ENCODE measurements at regions not wholly inside any gene's neighbourhood (a gene's known extent, or its start where the extent isn't known, plus 50 kb on each side); places are given as distances from the start of the nearest gene placed in this dataset.

GRCh38 chr2:168355121-168355520, 101.0 kb upstream of the CERS6 start:
- no peak overlapping the region for H3K27ac ChIP-seq (ENCODE audit: low read length)
- H3K4me3 ChIP-seq (ENCODE audit: low read length): no peak overlapping the region
- no peaks in the 10 kb centered on the region for H3K36me3 ChIP-seq (ENCODE audit: control insufficient read depth, insufficient read depth, low read length)
- no peaks in the 10 kb centered on the region; the same call in 1 of the 2 replicates for H3K4me1 ChIP-seq (ENCODE audit: control insufficient read depth, insufficient read depth, low read length)
- no peaks in the 10 kb centered on the region for H3K9me3 ChIP-seq (ENCODE audit: control insufficient read depth, insufficient read depth, low read length)
- no CpG with 5 or more reads among the region's 2 CpGs for WGBS (ENCODE audit: insufficient coverage, insufficient read length)
- DNase-seq (ENCODE audit: low read depth, low spot score): no peak
- no peaks in the 10 kb centered on the region; the same call in 1 of the 2 replicates for H3K27me3 ChIP-seq (ENCODE audit: control insufficient read depth, insufficient read depth, low read length)

- Histone ChIP-seq H3K27ac (ENCODE audit: low read length) (no peak overlapping the region), H3K4me3 (ENCODE audit: low read length) (no peak overlapping the region), H3K36me3 (ENCODE audit: control insufficient read depth, insufficient read depth, low read length) (no peaks in the 10 kb centered on the region), H3K4me1 (ENCODE audit: control insufficient read depth, insufficient read depth, low read length) (no peaks in the 10 kb centered on the region; the same call in 1 of the 2 replicates), H3K9me3 (ENCODE audit: control insufficient read depth, insufficient read depth, low read length) (no peaks in the 10 kb centered on the region), H3K27me3 (ENCODE audit: control insufficient read depth, insufficient read depth, low read length) (no peaks in the 10 kb centered on the region; the same call in 1 of the 2 replicates)
- DNase-seq (ENCODE audit: low read depth, low spot score): no peak
- WGBS (ENCODE audit: insufficient coverage, insufficient read length): no CpG with 5 or more reads among the region's 5 CpGs
These were observed 100.1 kb upstream of the CERS6 start for GRCh38 chr2:168355779-168356476.

GRCh38 chr2:168356477-168356835, 99.6 kb upstream of the CERS6 start:
- no peaks in the 10 kb centered on the region for H3K9me3 ChIP-seq (ENCODE audit: control insufficient read depth, insufficient read depth, low read length)
- WGBS (ENCODE audit: insufficient coverage, insufficient read length): no CpG with 5 or more reads among the region's 2 CpGs
- no peaks in the 10 kb centered on the region; the same call in 1 of the 2 replicates for H3K27me3 ChIP-seq (ENCODE audit: control insufficient read depth, insufficient read depth, low read length)
- no peak for DNase-seq (ENCODE audit: low read depth, low spot score)
- H3K4me3 ChIP-seq (ENCODE audit: low read length): no peak overlapping the region
- no peaks in the 10 kb centered on the region; the same call in 1 of the 2 replicates for H3K4me1 ChIP-seq (ENCODE audit: control insufficient read depth, insufficient read depth, low read length)
- no peaks in the 10 kb centered on the region for H3K36me3 ChIP-seq (ENCODE audit: control insufficient read depth, insufficient read depth, low read length)
- no peak overlapping the region for H3K27ac ChIP-seq (ENCODE audit: low read length)

GRCh38 chr2:168357797-168358472, 98.1 kb upstream of the CERS6 start:
- no peaks in the 10 kb centered on the region; the same call in 1 of the 2 replicates for H3K27me3 ChIP-seq (ENCODE audit: control insufficient read depth, insufficient read depth, low read length)
- no peaks in the 10 kb centered on the region for H3K36me3 ChIP-seq (ENCODE audit: control insufficient read depth, insufficient read depth, low read length)
- H3K27ac ChIP-seq (ENCODE audit: low read length): no peak overlapping the region
- H3K4me3 ChIP-seq (ENCODE audit: low read length): no peak overlapping the region
- no CpG with 5 or more reads among the region's 3 CpGs for WGBS (ENCODE audit: insufficient coverage, insufficient read length)
- no peaks in the 10 kb centered on the region for H3K9me3 ChIP-seq (ENCODE audit: control insufficient read depth, insufficient read depth, low read length)
- no peak for DNase-seq (ENCODE audit: low read depth, low spot score)
- H3K4me1 ChIP-seq (ENCODE audit: control insufficient read depth, insufficient read depth, low read length): no peaks in the 10 kb centered on the region; the same call in 1 of the 2 replicates

GRCh38 chr2:168359082-168359481, 97.0 kb upstream of the CERS6 start:
- no peak overlapping the region for H3K27ac ChIP-seq (ENCODE audit: low read length)
- WGBS (ENCODE audit: insufficient coverage, insufficient read length): no CpG with 5 or more reads among the region's 1 CpG

GRCh38 chr2:168363347-168364092, 92.6 kb upstream of the CERS6 start:
- H3K27me3 ChIP-seq (ENCODE audit: control insufficient read depth, insufficient read depth, low read length): no peaks in the 10 kb centered on the region
- H3K36me3 ChIP-seq (ENCODE audit: control insufficient read depth, insufficient read depth, low read length): no peaks in the 10 kb centered on the region
- no peak overlapping the region for H3K4me3 ChIP-seq (ENCODE audit: low read length)
- no peak for DNase-seq (ENCODE audit: low read depth, low spot score)
- H3K4me1 ChIP-seq (ENCODE audit: control insufficient read depth, insufficient read depth, low read length): no peaks in the 10 kb centered on the region
- WGBS (ENCODE audit: insufficient coverage, insufficient read length): no CpG with 5 or more reads among the region's 4 CpGs
- H3K27ac ChIP-seq (ENCODE audit: low read length): no peak overlapping the region
- H3K9me3 ChIP-seq (ENCODE audit: control insufficient read depth, insufficient read depth, low read length): no peaks in the 10 kb centered on the region

More at GRCh38 chr2:168359082-168359481, 97.0 kb upstream of the CERS6 start:
- H3K4me3 ChIP-seq (ENCODE audit: low read length): no peak overlapping the region
- H3K9me3 ChIP-seq (ENCODE audit: control insufficient read depth, insufficient read depth, low read length): no peaks in the 10 kb centered on the region
- H3K4me1 ChIP-seq (ENCODE audit: control insufficient read depth, insufficient read depth, low read length): no peaks in the 10 kb centered on the region; the same call in 1 of the 2 replicates
- no peaks in the 10 kb centered on the region for H3K36me3 ChIP-seq (ENCODE audit: control insufficient read depth, insufficient read depth, low read length)
- no peaks in the 10 kb centered on the region; the same call in 1 of the 2 replicates for H3K27me3 ChIP-seq (ENCODE audit: control insufficient read depth, insufficient read depth, low read length)
- no peak for DNase-seq (ENCODE audit: low read depth, low spot score)

GRCh38 chr2:168365094-168365621, 90.9 kb upstream of the CERS6 start:
- Histone ChIP-seq H3K36me3 (ENCODE audit: control insufficient read depth, insufficient read depth, low read length) (no peaks in the 10 kb centered on the region), H3K4me3 (ENCODE audit: low read length) (no peak overlapping the region), H3K9me3 (ENCODE audit: control insufficient read depth, insufficient read depth, low read length) (no peaks in the 10 kb centered on the region), H3K4me1 (ENCODE audit: control insufficient read depth, insufficient read depth, low read length) (no peaks in the 10 kb centered on the region), H3K27ac (ENCODE audit: low read length) (no peak overlapping the region), H3K27me3 (ENCODE audit: control insufficient read depth, insufficient read depth, low read length) (no peaks in the 10 kb centered on the region)
- 100% methylated on average over 2 of the region's 6 CpGs for WGBS (ENCODE audit: insufficient coverage, insufficient read length)
- DNase-seq (ENCODE audit: low read depth, low spot score): no peak

DNA sequence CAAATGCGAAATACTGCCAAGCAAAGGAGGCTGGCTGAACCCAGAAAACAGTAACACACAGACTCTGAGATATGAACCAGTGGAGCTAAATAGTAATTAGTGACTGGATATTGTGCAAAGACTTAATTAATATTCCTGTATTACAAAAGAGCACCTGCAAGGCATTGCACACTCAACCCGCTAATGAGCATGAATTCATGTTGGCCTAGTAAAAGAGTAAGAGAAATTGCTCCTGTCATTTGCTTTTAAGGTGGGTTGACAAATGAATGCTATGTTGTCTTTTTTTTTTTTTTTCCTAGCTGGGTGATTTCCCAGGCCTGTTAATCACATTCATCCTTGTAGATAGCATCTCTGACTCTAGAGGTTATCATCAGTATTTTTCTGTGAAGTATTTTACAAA, 87.0 kb upstream of the CERS6 start:
- WGBS (ENCODE audit: insufficient coverage, insufficient read length): no CpG with 5 or more reads among the region's 2 CpGs

DNA sequence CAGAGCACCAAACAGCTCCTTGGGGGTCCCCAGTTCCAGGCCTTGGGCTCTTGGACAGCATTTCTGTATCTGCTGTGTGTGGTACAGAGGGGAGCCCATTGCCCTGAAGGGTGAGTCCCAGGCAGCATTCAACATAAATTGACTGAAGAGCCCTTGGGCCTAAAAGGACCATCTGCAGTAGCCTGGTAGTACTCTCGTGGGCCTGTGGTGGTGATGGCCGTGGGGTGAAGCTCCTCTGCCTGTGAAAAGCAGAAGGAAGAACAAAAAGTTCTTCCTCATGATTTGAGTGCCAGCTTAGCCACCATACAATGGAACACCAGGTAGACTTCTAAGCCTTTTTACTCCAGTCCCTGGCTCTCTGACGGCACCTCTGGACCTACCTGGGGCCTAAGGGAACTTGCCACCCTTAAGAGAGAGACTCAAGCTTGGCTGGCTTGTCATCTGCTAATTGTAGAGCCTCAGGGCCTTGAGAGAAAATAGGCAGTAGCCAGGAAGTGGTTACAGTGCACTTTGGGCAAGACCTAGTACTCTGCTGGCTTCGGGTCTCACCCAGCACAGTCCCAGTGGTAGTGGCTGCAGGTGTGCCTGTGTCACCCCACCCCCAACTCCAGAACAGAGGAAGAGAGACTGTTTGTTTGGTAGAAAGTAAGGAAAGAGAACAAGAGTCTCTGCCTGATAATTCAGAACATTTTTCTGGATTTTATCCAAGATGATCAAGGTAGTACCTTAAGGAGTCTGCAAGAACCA, 84.6 kb upstream of the CERS6 start:
- no peaks in the 10 kb centered on the region for H3K9me3 ChIP-seq (ENCODE audit: control insufficient read depth, insufficient read depth, low read length)
- no peak overlapping the region for H3K4me3 ChIP-seq (ENCODE audit: low read length)
- no CpG with 5 or more reads among the region's 4 CpGs for WGBS (ENCODE audit: insufficient coverage, insufficient read length)
- no peak overlapping the region for H3K27ac ChIP-seq (ENCODE audit: low read length)
- H3K27me3 ChIP-seq (ENCODE audit: control insufficient read depth, insufficient read depth, low read length): no peaks in the 10 kb centered on the region
- DNase-seq (ENCODE audit: low read depth, low spot score): no peak
- no peaks in the 10 kb centered on the region for H3K4me1 ChIP-seq (ENCODE audit: control insufficient read depth, insufficient read depth, low read length)
- no peaks in the 10 kb centered on the region for H3K36me3 ChIP-seq (ENCODE audit: control insufficient read depth, insufficient read depth, low read length)

More for the DNA sequence above, 87.0 kb upstream of the CERS6 start:
- no peaks in the 10 kb centered on the region for H3K9me3 ChIP-seq (ENCODE audit: control insufficient read depth, insufficient read depth, low read length)
- DNase-seq (ENCODE audit: low read depth, low spot score): no peak
- no peaks in the 10 kb centered on the region for H3K36me3 ChIP-seq (ENCODE audit: control insufficient read depth, insufficient read depth, low read length)
- no peaks in the 10 kb centered on the region for H3K4me1 ChIP-seq (ENCODE audit: control insufficient read depth, insufficient read depth, low read length)
- no peak overlapping the region for H3K27ac ChIP-seq (ENCODE audit: low read length)
- no peak overlapping the region for H3K4me3 ChIP-seq (ENCODE audit: low read length)
- H3K27me3 ChIP-seq (ENCODE audit: control insufficient read depth, insufficient read depth, low read length): no peaks in the 10 kb centered on the region

- Histone ChIP-seq H3K4me3 (ENCODE audit: low read length) (no peak overlapping the region), H3K27ac (ENCODE audit: low read length) (no peak overlapping the region), H3K36me3 (ENCODE audit: control insufficient read depth, insufficient read depth, low read length) (no peaks in the 10 kb centered on the region), H3K4me1 (ENCODE audit: control insufficient read depth, insufficient read depth, low read length) (no peaks in the 10 kb centered on the region), H3K27me3 (ENCODE audit: control insufficient read depth, insufficient read depth, low read length) (no peaks in the 10 kb centered on the region), H3K9me3 (ENCODE audit: control insufficient read depth, insufficient read depth, low read length) (no peaks in the 10 kb centered on the region)
- no peak for DNase-seq (ENCODE audit: low read depth, low spot score)
- WGBS (ENCODE audit: insufficient coverage, insufficient read length): no CpG with 5 or more reads among the region's 2 CpGs
These were observed 82.6 kb upstream of the CERS6 start for GRCh38 chr2:168373468-168373867.
